ENCODE measurements at regions not wholly inside any gene's neighbourhood (a gene's known extent, or its start where the extent isn't known, plus 50 kb on each side); places are given as distances from the start of the nearest gene placed in this dataset.

DNA sequence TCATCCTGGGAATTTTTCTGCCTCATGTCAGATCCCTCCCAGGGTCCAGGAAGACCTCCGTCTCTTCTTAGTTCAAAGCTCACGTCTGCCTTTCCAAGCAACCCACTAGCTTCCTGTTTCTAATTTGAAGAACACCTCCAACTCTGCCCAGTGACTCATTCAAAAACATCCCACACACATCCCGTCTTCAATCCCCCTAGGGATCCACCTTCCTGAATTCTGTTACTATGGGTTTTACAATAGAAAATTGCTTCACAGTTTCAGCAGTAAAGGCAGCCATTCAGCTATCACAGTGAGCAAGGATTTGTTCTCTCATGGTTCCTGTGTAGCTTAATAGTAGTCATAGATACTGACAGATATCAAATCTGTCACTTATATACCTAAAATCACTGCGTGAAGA lies 308.3 kb upstream of the CCDC54 start:
- WGBS, 2 donors, result 24 to 33% methylated on average over 4 of the region's 4 CpGs
- TF ChIP-seq POLR2A (IDR thresholded peaks at IDR 0.05), result no peak
- TF ChIP-seq, protein P1, sequence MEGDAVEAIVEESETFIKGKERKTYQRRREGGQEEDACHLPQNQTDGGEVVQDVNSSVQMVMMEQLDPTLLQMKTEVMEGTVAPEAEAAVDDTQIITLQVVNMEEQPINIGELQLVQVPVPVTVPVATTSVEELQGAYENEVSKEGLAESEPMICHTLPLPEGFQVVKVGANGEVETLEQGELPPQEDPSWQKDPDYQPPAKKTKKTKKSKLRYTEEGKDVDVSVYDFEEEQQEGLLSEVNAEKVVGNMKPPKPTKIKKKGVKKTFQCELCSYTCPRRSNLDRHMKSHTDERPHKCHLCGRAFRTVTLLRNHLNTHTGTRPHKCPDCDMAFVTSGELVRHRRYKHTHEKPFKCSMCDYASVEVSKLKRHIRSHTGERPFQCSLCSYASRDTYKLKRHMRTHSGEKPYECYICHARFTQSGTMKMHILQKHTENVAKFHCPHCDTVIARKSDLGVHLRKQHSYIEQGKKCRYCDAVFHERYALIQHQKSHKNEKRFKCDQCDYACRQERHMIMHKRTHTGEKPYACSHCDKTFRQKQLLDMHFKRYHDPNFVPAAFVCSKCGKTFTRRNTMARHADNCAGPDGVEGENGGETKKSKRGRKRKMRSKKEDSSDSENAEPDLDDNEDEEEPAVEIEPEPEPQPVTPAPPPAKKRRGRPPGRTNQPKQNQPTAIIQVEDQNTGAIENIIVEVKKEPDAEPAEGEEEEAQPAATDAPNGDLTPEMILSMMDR (IDR thresholded peaks at IDR 0.05), result no peak
- DNase-seq (ENCODE audit: low spot score in 2 of 2), result no peak
- H3K4me3 ChIP-seq (ENCODE audit: low read depth, poor library complexity, severe bottlenecking), result no peak overlapping the region
- intact Hi-C loops (cut with DNase I; ENCODE audit: low total_unique reads), result no loop called here

DNA sequence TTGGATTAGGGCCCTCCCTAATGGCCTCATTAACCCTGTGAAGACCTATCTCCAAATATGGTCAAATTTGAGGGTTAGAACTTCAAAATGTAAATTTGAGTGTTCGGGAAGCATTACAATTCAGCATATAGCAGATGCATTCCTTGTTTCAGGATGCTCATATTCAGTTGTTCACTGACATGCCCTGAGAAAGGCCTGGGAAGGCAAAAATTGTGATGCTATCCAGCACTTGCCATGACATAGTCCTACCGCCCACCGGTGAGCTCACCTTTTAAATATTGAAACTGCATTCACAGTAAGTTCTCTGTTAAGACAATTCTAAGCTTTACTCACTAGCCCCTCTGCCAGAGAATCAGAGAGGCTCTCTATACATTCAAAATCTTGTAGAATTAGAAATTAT lies 300.3 kb upstream of the CCDC54 start:
- no peak for DNase-seq (ENCODE audit: low spot score in 2 of 2)
- intact Hi-C loops (cut with DNase I; ENCODE audit: low total_unique reads), result no loop called here
- TF ChIP-seq POLR2A (IDR thresholded peaks at IDR 0.05), result no peak
- TF ChIP-seq, protein P1 (IDR thresholded peaks at IDR 0.05), result no peak
- 89 to 93% methylated on average over 3 of the region's 3 CpGs for WGBS, 2 donors
- H3K4me3 ChIP-seq (ENCODE audit: low read depth, poor library complexity, severe bottlenecking), result no peak overlapping the region

GRCh38 chr3:107077391-107077790 lies 299.8 kb upstream of the CCDC54 start:
- H3K4me3 ChIP-seq (ENCODE audit: low read depth, poor library complexity, severe bottlenecking), result no peak overlapping the region
- WGBS, 2 donors, result 87 to 88% methylated on average over 2 of the region's 2 CpGs
- TF ChIP-seq, protein P1 (IDR thresholded peaks at IDR 0.05), result no peak
- no peak for TF ChIP-seq POLR2A (IDR thresholded peaks at IDR 0.05)
- no peak for DNase-seq (ENCODE audit: low spot score in 2 of 2)
- intact Hi-C loops (cut with DNase I; ENCODE audit: low total_unique reads), result no loop called here

- 77 to 81% methylated on average over 3 of the region's 3 CpGs for WGBS, 2 donors
- no peak overlapping the region for H3K4me3 ChIP-seq (ENCODE audit: low read depth, poor library complexity, severe bottlenecking)
- intact Hi-C loops (cut with DNase I; ENCODE audit: low total_unique reads), result no loop called here
- DNase-seq (ENCODE audit: low spot score in 2 of 2), result no peak
- no peak for TF ChIP-seq POLR2A (IDR thresholded peaks at IDR 0.05)
- TF ChIP-seq, protein P1 (IDR thresholded peaks at IDR 0.05), result no peak
Observed at GRCh38 chr3:107082527-107082926, 294.7 kb upstream of the CCDC54 start.

GRCh38 chr3:107085261-107085660 lies 292.0 kb upstream of the CCDC54 start:
- no peak overlapping the region for H3K4me3 ChIP-seq (ENCODE audit: low read depth, poor library complexity, severe bottlenecking)
- TF ChIP-seq, protein P1 (IDR thresholded peaks at IDR 0.05), result no peak
- no peak for TF ChIP-seq POLR2A (IDR thresholded peaks at IDR 0.05)
- intact Hi-C loops (cut with DNase I; ENCODE audit: low total_unique reads), result no loop called here
- WGBS, 2 donors, result 88 to 89% methylated on average over 3 of the region's 3 CpGs
- no peak for DNase-seq (ENCODE audit: low spot score in 2 of 2)

DNA sequence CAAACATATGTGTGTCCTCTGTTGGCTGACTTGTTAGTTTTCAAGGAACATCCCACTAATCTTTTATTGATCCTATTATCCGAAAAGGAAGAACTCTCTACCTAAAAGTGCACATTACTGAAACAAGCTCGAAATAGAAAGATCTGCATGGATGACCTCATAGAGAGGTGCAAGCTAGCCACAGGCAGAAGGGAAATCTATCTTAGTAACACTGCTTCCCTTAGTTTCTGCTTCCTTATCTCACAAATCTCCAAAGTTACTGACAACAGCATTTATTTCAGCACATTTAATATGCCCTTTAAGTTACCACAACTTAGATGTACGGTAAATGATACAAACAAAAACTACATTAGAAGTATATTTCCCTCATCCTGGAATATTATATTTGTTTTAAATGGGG lies 285.1 kb upstream of the CCDC54 start:
- DNase-seq (ENCODE audit: low spot score in 2 of 2), result no peak
- H3K4me3 ChIP-seq (ENCODE audit: low read depth, poor library complexity, severe bottlenecking), result no peak overlapping the region
- intact Hi-C loops (cut with DNase I; ENCODE audit: low total_unique reads), result no loop called here
- WGBS, 2 donors, result 64 to 66% methylated on average over 3 of the region's 3 CpGs
- TF ChIP-seq, protein P1 (IDR thresholded peaks at IDR 0.05), result no peak
- TF ChIP-seq POLR2A (IDR thresholded peaks at IDR 0.05), result no peak
